Activated T-helper 1 cell treated with anti-CD3 and anti-CD28 coated beads, Interleukin-12 subunit alpha, Interleukin-12 subunit beta, Interleukin-2, Interleukin-4 antibody, amounts not matched to agents 30 ng/mL and 10 ng/mL and 1 ng/mL, durations not matched to agents 14 hours and 24 hours and 36 hours (primary cell): ENCODE measurements at regions not wholly inside any gene's neighbourhood (a gene's known extent, or its start where the extent isn't known, plus 50 kb on each side); places are given as distances from the start of the nearest gene placed in this dataset.

Experiments used
- DNase-seq: peaks from one replicate; pipeline ENCODE4 v3.0.0; 2021; ENCODE audit warnings: low spot score
- H3K27ac Mint-ChIP-seq: one replicate; pipeline ENCODE4 v1.8.0; 2021; ENCODE audit warnings: mild to moderate bottlenecking, mixed read lengths
- H3K27me3 Mint-ChIP-seq: one replicate; pipeline ENCODE4 v1.8.0; 2022; ENCODE audit warnings: mild to moderate bottlenecking, moderate library complexity, mixed read lengths; ENCODE audit not compliant: insufficient read depth
- H3K36me3 Mint-ChIP-seq: one replicate; pipeline ENCODE4 v1.8.0; 2021; ENCODE audit warnings: low read depth, mixed read lengths
- H3K4me1 Mint-ChIP-seq: one replicate; pipeline ENCODE4 v1.8.0; 2021; ENCODE audit warnings: low read depth, mixed read lengths
- H3K4me3 Mint-ChIP-seq: one replicate; pipeline ENCODE4 v1.8.0; 2021; ENCODE audit warnings: mild to moderate bottlenecking, moderate library complexity, mixed read lengths
- H3K9me3 Mint-ChIP-seq: one replicate; pipeline ENCODE4 v1.8.0; 2021; ENCODE audit warnings: mixed read lengths
- intact Hi-C: fragments of 100-400 bp; cut with micrococcal nuclease; formaldehyde crosslinking; loops from one replicate; pipeline ENCODE4 v1.15.1; 2024

- DNase-seq = no peak
- H3K36me3 Mint-ChIP-seq = no peaks in the 10 kb centered on the region
- no peak overlapping the region for H3K4me3 Mint-ChIP-seq
- H3K9me3 Mint-ChIP-seq = no peaks in the 10 kb centered on the region
- no peaks in the 10 kb centered on the region for H3K27me3 Mint-ChIP-seq
- H3K4me1 Mint-ChIP-seq = no peaks in the 10 kb centered on the region
- intact Hi-C loops = no loop called here
- H3K27ac Mint-ChIP-seq = no peak overlapping the region
Measured at GRCh38 chr11:116114198-116114651, 610.0 kb upstream of the CADM1 start.

GRCh38 chr11:116112087-116112935, 608.1 kb upstream of the CADM1 start:
- H3K27me3 Mint-ChIP-seq = no peaks in the 10 kb centered on the region
- intact Hi-C loops = no loop called here
- no peak for DNase-seq
- no peak overlapping the region for H3K27ac Mint-ChIP-seq
- H3K4me1 Mint-ChIP-seq = no peaks in the 10 kb centered on the region
- H3K36me3 Mint-ChIP-seq = no peaks in the 10 kb centered on the region
- no peak overlapping the region for H3K4me3 Mint-ChIP-seq
- no peaks in the 10 kb centered on the region for H3K9me3 Mint-ChIP-seq

- Mint-ChIP-seq H3K36me3 (no peaks in the 10 kb centered on the region), H3K4me1 (no peaks in the 10 kb centered on the region), H3K9me3 (no peaks in the 10 kb centered on the region), H3K27me3 (no peaks in the 10 kb centered on the region), H3K27ac (no peak overlapping the region), H3K4me3 (no peak overlapping the region)
- intact Hi-C loops = no loop called here
- no peak for DNase-seq
Measured at GRCh38 chr11:116111546-116111945, 607.3 kb upstream of the CADM1 start.

- no peaks in the 10 kb centered on the region for H3K9me3 Mint-ChIP-seq
- intact Hi-C loops = no loop called here
- no peaks in the 10 kb centered on the region for H3K4me1 Mint-ChIP-seq
- H3K27me3 Mint-ChIP-seq = no peaks in the 10 kb centered on the region
- no peak overlapping the region for H3K27ac Mint-ChIP-seq
- H3K4me3 Mint-ChIP-seq = no peak overlapping the region
- H3K36me3 Mint-ChIP-seq = no peaks in the 10 kb centered on the region
- DNase-seq = no peak
Measured at GRCh38 chr11:116110802-116111201, 606.6 kb upstream of the CADM1 start.

DNA sequence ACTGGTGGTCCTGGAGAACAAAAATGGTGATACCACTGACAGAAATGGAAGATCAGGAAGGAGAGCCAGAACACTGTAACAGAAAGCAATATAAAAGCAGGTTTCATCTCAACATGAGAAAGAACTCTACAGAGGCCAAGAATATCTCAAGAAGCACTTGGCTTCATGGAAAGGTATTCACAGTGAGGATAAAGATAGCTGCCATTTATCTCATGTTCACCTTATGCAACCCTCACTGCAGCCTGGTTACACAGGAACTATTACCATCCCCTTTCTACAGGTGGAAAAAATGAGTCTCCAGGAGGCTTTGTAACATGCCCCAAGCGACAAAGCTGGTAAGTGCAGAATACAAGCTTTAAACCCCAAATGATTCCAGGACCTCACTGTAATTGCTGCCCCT, 606.1 kb upstream of the CADM1 start:
- Mint-ChIP-seq H3K27ac (no peak overlapping the region), H3K36me3 (no peaks in the 10 kb centered on the region), H3K27me3 (no peaks in the 10 kb centered on the region), H3K4me3 (no peak overlapping the region), H3K4me1 (no peaks in the 10 kb centered on the region), H3K9me3 (no peaks in the 10 kb centered on the region)
- intact Hi-C loops = no loop called here
- no peak for DNase-seq

GRCh38 chr11:116109228-116109627, 605.0 kb upstream of the CADM1 start:
- no peak overlapping the region for H3K27ac Mint-ChIP-seq
- DNase-seq = no peak
- H3K4me3 Mint-ChIP-seq = no peak overlapping the region
- intact Hi-C loops = no loop called here
- H3K36me3 Mint-ChIP-seq = no peaks in the 10 kb centered on the region
- H3K9me3 Mint-ChIP-seq = no peaks in the 10 kb centered on the region
- H3K27me3 Mint-ChIP-seq = no peaks in the 10 kb centered on the region
- no peaks in the 10 kb centered on the region for H3K4me1 Mint-ChIP-seq

DNA sequence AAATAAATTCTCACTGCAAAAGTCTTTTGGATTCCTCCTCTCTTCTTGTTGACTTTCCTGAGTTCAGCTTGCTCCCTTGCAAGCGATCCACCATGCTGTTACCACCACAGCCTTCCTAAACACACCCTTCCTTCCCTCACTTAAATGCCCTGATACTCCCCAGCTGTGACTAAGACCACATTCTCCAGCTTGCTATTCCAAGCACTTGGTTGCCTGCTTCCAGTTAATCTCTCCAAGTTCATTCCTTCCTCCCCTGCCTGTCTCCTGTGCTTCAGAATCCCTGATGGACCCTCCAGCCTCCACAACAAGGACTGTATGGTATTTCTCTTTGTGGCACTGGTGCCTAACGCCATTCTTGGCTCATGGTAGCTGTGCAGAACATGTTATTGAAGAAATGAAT, 603.9 kb upstream of the CADM1 start:
- Mint-ChIP-seq H3K9me3 (no peaks in the 10 kb centered on the region), H3K27me3 (no peaks in the 10 kb centered on the region)

DNA sequence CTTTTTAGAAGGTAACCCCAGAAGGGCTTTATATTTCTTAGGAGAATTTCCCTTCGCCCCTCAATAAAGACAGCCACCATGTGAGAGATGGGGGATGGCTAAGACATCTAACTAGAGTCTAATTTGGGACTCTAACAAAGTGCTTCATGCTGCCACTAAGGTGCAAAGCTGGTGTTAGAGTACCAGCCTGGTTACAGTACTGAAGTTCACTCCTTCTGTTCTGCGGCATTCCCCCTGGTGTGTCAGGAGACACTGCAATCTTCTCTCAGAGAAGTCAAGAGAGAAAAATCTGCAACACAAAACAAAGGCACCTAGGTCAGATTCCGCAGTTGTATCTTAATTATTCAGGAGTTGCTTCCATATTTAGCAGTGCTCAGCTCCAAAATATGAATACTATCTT, 603.0 kb upstream of the CADM1 start:
- H3K9me3 Mint-ChIP-seq = no peaks in the 10 kb centered on the region
- DNase-seq = no peak
- no peaks in the 10 kb centered on the region for H3K36me3 Mint-ChIP-seq
- intact Hi-C loops = no loop called here
- no peak overlapping the region for H3K4me3 Mint-ChIP-seq
- no peaks in the 10 kb centered on the region for H3K4me1 Mint-ChIP-seq
- H3K27ac Mint-ChIP-seq = no peak overlapping the region
- no peaks in the 10 kb centered on the region for H3K27me3 Mint-ChIP-seq

More for the DNA sequence above, 603.9 kb upstream of the CADM1 start:
- Mint-ChIP-seq H3K4me1 (no peaks in the 10 kb centered on the region), H3K36me3 (no peaks in the 10 kb centered on the region), H3K27ac (no peak overlapping the region), H3K4me3 (no peak overlapping the region)
- intact Hi-C loops = no loop called here
- DNase-seq = no peak

DNA sequence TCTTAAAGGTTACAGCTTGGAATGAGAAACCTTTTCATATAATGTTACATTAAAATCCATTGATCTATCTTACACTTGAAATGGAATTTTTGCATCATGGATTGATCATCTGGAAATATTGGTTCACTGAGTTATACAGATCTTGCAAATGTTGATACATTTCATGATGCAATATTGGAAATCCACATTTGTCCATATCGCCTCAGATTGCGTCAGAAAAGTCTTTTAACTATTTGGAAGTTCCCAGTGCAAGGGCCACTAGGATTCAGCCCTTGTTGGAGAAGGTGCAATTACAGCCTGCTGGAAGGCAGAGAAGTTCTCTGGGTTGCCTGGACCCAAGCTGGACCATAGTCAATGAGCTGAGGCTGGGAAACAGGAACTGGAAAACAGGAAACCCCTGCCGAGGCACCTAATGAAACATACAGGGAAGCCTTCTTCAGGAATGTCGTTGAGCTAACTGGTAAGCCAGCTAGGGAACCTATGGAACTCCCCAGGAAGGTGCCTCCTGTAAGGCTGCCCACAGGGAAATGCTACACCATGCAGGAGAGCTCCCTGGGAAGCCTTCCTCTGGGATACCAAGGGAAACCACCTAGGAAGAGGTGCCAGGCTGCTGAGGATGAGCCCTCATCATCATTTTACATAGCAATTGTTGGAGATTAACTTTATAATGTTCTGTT, 600.4 kb upstream of the CADM1 start:
- no peaks in the 10 kb centered on the region for H3K9me3 Mint-ChIP-seq
- no peak for DNase-seq
- intact Hi-C loops = no loop called here
- no peak overlapping the region for H3K4me3 Mint-ChIP-seq
- no peak overlapping the region for H3K27ac Mint-ChIP-seq
- H3K27me3 Mint-ChIP-seq = no peaks in the 10 kb centered on the region
- H3K4me1 Mint-ChIP-seq = no peaks in the 10 kb centered on the region
- H3K36me3 Mint-ChIP-seq = no peaks in the 10 kb centered on the region

DNA sequence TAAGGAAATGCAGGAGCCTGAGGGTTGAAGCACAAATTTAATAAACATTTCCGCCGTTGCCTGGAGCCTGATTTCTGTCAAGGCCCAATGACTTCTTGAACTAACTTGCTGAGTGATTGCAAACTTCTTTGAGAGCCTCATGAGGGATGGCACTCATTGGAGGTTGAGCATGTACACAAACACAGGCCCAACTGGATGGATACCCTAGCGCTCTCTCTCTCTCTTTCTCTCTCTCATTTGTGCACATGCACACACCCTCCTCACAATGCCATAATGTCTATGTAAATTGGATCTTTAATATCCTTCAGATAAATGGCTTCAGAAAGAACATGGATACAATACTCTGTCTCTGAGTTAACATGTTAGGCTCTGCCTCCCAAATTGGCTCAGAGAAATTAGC, 597.7 kb upstream of the CADM1 start:
- Mint-ChIP-seq H3K27ac (no peak overlapping the region), H3K4me3 (no peak overlapping the region), H3K27me3 (no peaks in the 10 kb centered on the region), H3K9me3 (no peaks in the 10 kb centered on the region), H3K36me3 (no peaks in the 10 kb centered on the region), H3K4me1 (no peaks in the 10 kb centered on the region)
- DNase-seq = no peak
- intact Hi-C loops = no loop called here

GRCh38 chr11:116100016-116100415, 595.8 kb upstream of the CADM1 start:
- no peaks in the 10 kb centered on the region for H3K4me1 Mint-ChIP-seq
- DNase-seq = no peak
- H3K36me3 Mint-ChIP-seq = no peaks in the 10 kb centered on the region
- intact Hi-C loops = no loop called here
- no peaks in the 10 kb centered on the region for H3K9me3 Mint-ChIP-seq
- H3K4me3 Mint-ChIP-seq = no peak overlapping the region
- H3K27ac Mint-ChIP-seq = no peak overlapping the region
- no peaks in the 10 kb centered on the region for H3K27me3 Mint-ChIP-seq

- Mint-ChIP-seq H3K27ac (no peak overlapping the region), H3K27me3 (no peaks in the 10 kb centered on the region), H3K4me3 (no peak overlapping the region), H3K36me3 (no peaks in the 10 kb centered on the region), H3K4me1 (no peaks in the 10 kb centered on the region), H3K9me3 (no peaks in the 10 kb centered on the region)
- DNase-seq = no peak
- intact Hi-C loops = no loop called here
Measured at GRCh38 chr11:116099541-116099940, 595.3 kb upstream of the CADM1 start.

DNA sequence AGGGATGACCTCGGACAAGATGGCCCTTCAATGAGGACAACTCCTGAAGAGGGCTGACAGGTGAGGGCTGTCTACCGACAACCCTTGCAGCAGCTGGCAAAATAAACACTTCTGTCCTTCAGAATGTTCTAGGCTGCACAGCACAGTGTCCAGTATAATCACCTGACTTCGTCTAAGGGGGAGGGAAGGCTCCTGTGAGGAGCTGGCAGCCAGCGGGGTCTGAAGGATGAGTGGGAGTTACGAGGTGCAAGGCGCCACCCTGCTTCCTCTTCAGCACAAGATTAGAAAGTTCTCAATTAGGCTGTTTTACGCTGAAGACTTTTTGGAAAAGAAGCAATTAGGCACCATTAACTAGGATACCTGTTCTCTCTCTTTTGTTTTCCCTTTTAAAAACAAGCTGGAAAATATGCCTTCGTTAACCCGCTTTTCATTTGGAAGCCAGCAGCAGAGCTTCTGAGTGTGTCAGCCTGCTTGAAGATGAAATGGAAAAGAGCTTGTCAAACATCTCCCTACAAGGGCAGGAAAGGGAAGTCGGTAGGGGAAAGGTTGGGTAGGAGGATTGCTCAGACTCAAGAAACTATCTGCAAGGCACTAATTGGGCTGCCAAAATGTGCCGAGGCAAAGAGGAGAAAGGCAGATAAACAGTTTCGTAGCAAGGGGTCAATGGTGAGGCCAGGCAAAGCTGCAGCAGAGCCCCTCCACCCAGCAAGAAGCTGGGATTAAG, 592.2 kb upstream of the CADM1 start:
- Mint-ChIP-seq H3K4me1 (no peaks in the 10 kb centered on the region), H3K9me3 (no peaks in the 10 kb centered on the region), H3K4me3 (no peak overlapping the region), H3K36me3 (no peaks in the 10 kb centered on the region), H3K27ac (no peak overlapping the region), H3K27me3 (no peaks in the 10 kb centered on the region)
- intact Hi-C loops = no loop called here
- no peak for DNase-seq
